ENCODE measurements at regions not wholly inside any gene's neighbourhood (a gene's known extent, or its start where the extent isn't known, plus 50 kb on each side); places are given as distances from the start of the nearest gene placed in this dataset.

- DNase-seq = no peak
Measured at GRCh38 chr1:239593527-239593926, 207.2 kb downstream of the CHRM3 start.

GRCh38 chr1:239600588-239600987 is 214.2 kb downstream of the CHRM3 start:
- DNase-seq = no peak

- DNase-seq = no peak
Measured at GRCh38 chr1:239601108-239601507, 214.7 kb downstream of the CHRM3 start.

GRCh38 chr1:239603530-239603929 is 217.2 kb downstream of the CHRM3 start:
- no peak for DNase-seq

GRCh38 chr1:239606850-239607400 is 220.6 kb downstream of the CHRM3 start:
- DNase-seq = no peak

- DNase-seq = no peak
Measured at GRCh38 chr1:239608469-239608868, 222.1 kb downstream of the CHRM3 start.

GRCh38 chr1:239612379-239612778 is 226.0 kb downstream of the CHRM3 start:
- DNase-seq = no peak

GRCh38 chr1:239616673-239617072 is 230.3 kb downstream of the CHRM3 start:
- no peak for DNase-seq

GRCh38 chr1:239617259-239617658 is 230.9 kb downstream of the CHRM3 start:
- no peak for DNase-seq

GRCh38 chr1:239617731-239618130 is 231.4 kb downstream of the CHRM3 start:
- DNase-seq = no peak

GRCh38 chr1:239619190-239619589 is 232.8 kb downstream of the CHRM3 start:
- DNase-seq = no peak

- DNase-seq = no peak
Measured at GRCh38 chr1:239630767-239631166, 244.4 kb downstream of the CHRM3 start.

- no peak for DNase-seq
Measured at GRCh38 chr1:239633432-239633831, 247.1 kb downstream of the CHRM3 start.

- DNase-seq = no peak
Measured at GRCh38 chr1:239635276-239635675, 248.9 kb downstream of the CHRM3 start.

- DNase-seq = no peak
Measured at GRCh38 chr1:239636347-239636746, 250.0 kb downstream of the CHRM3 start.

- DNase-seq = no peak
Measured at GRCh38 chr1:239644604-239645003, 258.2 kb downstream of the CHRM3 start.

- DNase-seq = no peak
Measured at GRCh38 chr1:239647045-239647444, 260.7 kb downstream of the CHRM3 start.

- no peak for DNase-seq
Measured at GRCh38 chr1:239647964-239648632, 261.7 kb downstream of the CHRM3 start.

- peak; percentile 4 for DNase-seq
Measured at GRCh38 chr1:239655023-239655422, 268.7 kb downstream of the CHRM3 start.

- no peak for DNase-seq
Measured at GRCh38 chr1:239657291-239657690, 270.9 kb downstream of the CHRM3 start.

GRCh38 chr1:239662950-239663349 is 276.6 kb downstream of the CHRM3 start:
- DNase-seq = no peak

GRCh38 chr1:239672256-239672655 is 285.9 kb downstream of the CHRM3 start:
- no peak for DNase-seq

- no peak for DNase-seq
Measured at GRCh38 chr1:239675735-239676134, 289.4 kb downstream of the CHRM3 start.

Data from renal pelvis (tissue), 1 donor.